ENCODE measurements at regions not wholly inside any gene's neighbourhood (a gene's known extent, or its start where the extent isn't known, plus 50 kb on each side); places are given as distances from the start of the nearest gene placed in this dataset.

GRCh38 chr2:133780099-133780996 lies 212.1 kb upstream of the NCKAP5 start:
- Histone ChIP-seq H3K9me3 (no peaks in the 10 kb centered on the region), H3K27me3 (no peaks in the 10 kb centered on the region), H3K4me1 (peaks cover 0 to 19% (median 6%) of the 10 kb centered on the region in 4 donors), H3K36me3 (no peaks in the 10 kb centered on the region), H3K4me3 (no peak overlapping the region), H3K27ac (no peak overlapping the region)
- ATAC-seq (peak; percentile 77 to 85 (median 82)), DNase-seq (peak in 1 of 3 donors; percentile 64)
- WGBS (ENCODE audit: insufficient coverage, low coverage, low lambda C conversion rate, missing lambda C conversion rate), result 38% methylated on average over 12 of the region's 12 CpGs
- intact Hi-C loops (cut with DNase I), result no loop called here
- TF ChIP-seq CTCF (IDR thresholded peaks at IDR 0.05), result peak; percentile 81 to 95 (median 91)
- TF ChIP-seq POLR2A (IDR thresholded peaks at IDR 0.05), result no peak

GRCh38 chr2:133780997-133781513 lies 212.8 kb upstream of the NCKAP5 start:
- no peak for DNase-seq
- Histone ChIP-seq H3K4me1 (peaks cover 0 to 18% (median 6%) of the 10 kb centered on the region in 4 donors), H3K27ac (no peak overlapping the region), H3K36me3 (no peaks in the 10 kb centered on the region), H3K27me3 (no peaks in the 10 kb centered on the region), H3K9me3 (no peaks in the 10 kb centered on the region), H3K4me3 (no peak overlapping the region)
- intact Hi-C loops (cut with DNase I), result no loop called here
- WGBS (ENCODE audit: insufficient coverage, low coverage, low lambda C conversion rate, missing lambda C conversion rate), result 40% methylated on average over 5 of the region's 5 CpGs
- TF ChIP-seq CTCF (IDR thresholded peaks at IDR 0.05) (no peak), POLR2A (IDR thresholded peaks at IDR 0.05) (no peak)
- ATAC-seq, result no peak

- Histone ChIP-seq H3K4me1 (no peaks in the 10 kb centered on the region), H3K36me3 (no peaks in the 10 kb centered on the region), H3K27me3 (no peaks in the 10 kb centered on the region), H3K9me3 (no peaks in the 10 kb centered on the region), H3K4me3 (no peak overlapping the region), H3K27ac (no peak overlapping the region)
- intact Hi-C loops (cut with DNase I), result no loop called here
- no peak for DNase-seq
- TF ChIP-seq POLR2A (IDR thresholded peaks at IDR 0.05), result no peak
- no peak for TF ChIP-seq CTCF (IDR thresholded peaks at IDR 0.05)
- no peak for ATAC-seq
Observed at GRCh38 chr2:133787207-133787606, 218.9 kb upstream of the NCKAP5 start.

GRCh38 chr2:133787651-133788050 lies 219.4 kb upstream of the NCKAP5 start:
- no peaks in the 10 kb centered on the region for H3K27me3 ChIP-seq
- TF ChIP-seq CTCF (IDR thresholded peaks at IDR 0.05) (no peak), POLR2A (IDR thresholded peaks at IDR 0.05) (no peak)
- H3K4me1 ChIP-seq, result no peaks in the 10 kb centered on the region
- 87% methylated on average over 3 of the region's 3 CpGs for WGBS (ENCODE audit: insufficient coverage, low coverage, low lambda C conversion rate, missing lambda C conversion rate)
- no peaks in the 10 kb centered on the region for H3K36me3 ChIP-seq
- ATAC-seq (no peak), DNase-seq (no peak)
- H3K9me3 ChIP-seq, result no peaks in the 10 kb centered on the region
- intact Hi-C loops (cut with DNase I), result no loop called here
- no peak overlapping the region for H3K27ac ChIP-seq
- no peak overlapping the region for H3K4me3 ChIP-seq

All from right lobe of liver (tissue), 6 donors.